Vagina (tissue), 2 donors: ENCODE measurements at regions not wholly inside any gene's neighbourhood (a gene's known extent, or its start where the extent isn't known, plus 50 kb on each side); places are given as distances from the start of the nearest gene placed in this dataset.
"Not testable (repeated sequence)": the region's sequence is repeated elsewhere in the genome, so short reads cannot be mapped to it uniquely, and the experiment has no call there.

Experiments used
- DNase-seq, 2 donors: peaks; one replicate each; pipeline ENCODE4 v3.0.0-alpha.2; 2017; ENCODE audit errors: extremely low spot score in 2 of 2
- H3K27ac ChIP-seq: fragments of 200-600 bp; sonication (generic); one replicate; pipeline ENCODE4 v1.5.1; 2019
- H3K27me3 ChIP-seq: fragments of 200-600 bp; sonication (generic); one replicate; pipeline ENCODE4 v1.5.1; 2019
- H3K36me3 ChIP-seq, 2 donors: fragments of 200-600 bp; sonication (generic); one replicate each; pipeline ENCODE4 v1.5.1; 2017 to 2019
- H3K4me1 ChIP-seq: fragments of 200-600 bp; sonication (generic); one replicate; pipeline ENCODE4 v1.5.1; 2019
- H3K4me3 ChIP-seq, 2 donors: fragments of 200-600 bp; sonication (generic); 1 replicate in 1 of 2; 2 replicates in 1 of 2; pipeline ENCODE4 v1.5.1; 2016 to 2019
- H3K9me3 ChIP-seq: fragments of 200-600 bp; sonication (generic); one replicate; pipeline ENCODE4 v1.5.1; 2019
- POLR2A ChIP-seq, 2 donors: fragments of 450-650 bp; IDR thresholded peaks; one replicate each; pipeline ENCODE4 v1.6.1; 2017; ENCODE audit warnings: antibody characterized with exemption in 2 of 2, mild to moderate bottlenecking in 2 of 2, moderate library complexity in 2 of 2
- POLR2AphosphoS5 ChIP-seq, 2 donors: sonication (generic); formaldehyde crosslinking; IDR thresholded peaks; one replicate each; pipeline ENCODE4 v1.9.0; 2017; ENCODE audit warnings: antibody characterized with exemption in 2 of 2, mild to moderate bottlenecking in 2 of 2, low read depth in 1 of 2; ENCODE audit not compliant: insufficient read depth in 1 of 2
- intact Hi-C: fragments of 100-400 bp; cut with DNase I; formaldehyde crosslinking; loops from one replicate; pipeline ENCODE4 v1.15.1; 2023
- TF ChIP-seq, protein P1 (sequence below), 3 experiments: fragments of 450-650 bp in 2 of 3; fragments of 200-600 bp in 1 of 3; sonication (generic) in 1 of 3; IDR thresholded peaks; one replicate each; pipeline ENCODE4 v1.5.1; 2017 to 2019; ENCODE audit warnings: antibody characterized with exemption in 3 of 3, mild to moderate bottlenecking in 2 of 3, moderate library complexity in 2 of 3

DNA sequence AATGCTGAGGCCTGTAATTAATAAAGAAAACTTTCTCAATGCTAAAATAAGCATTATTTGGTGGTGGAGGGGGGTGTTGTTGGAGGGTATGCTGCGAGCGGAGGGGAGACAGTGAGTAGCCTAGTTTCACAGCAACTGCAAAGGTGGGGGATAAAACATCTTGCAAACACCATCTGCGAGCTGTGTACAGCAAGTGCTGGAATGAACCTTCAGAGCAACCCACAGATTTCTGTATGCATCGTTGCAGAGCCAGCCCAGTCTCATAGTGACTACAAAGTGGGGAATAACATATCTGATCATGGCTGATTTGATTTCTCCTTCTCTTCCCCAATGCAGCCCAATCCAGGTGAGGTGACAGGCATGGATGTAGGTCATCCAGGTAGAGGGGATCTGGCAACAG, 80.7 kb upstream of the COG2 start:
- Histone ChIP-seq H3K27me3 (no peaks in the 10 kb centered on the region), H3K4me3 (no peak overlapping the region), H3K36me3 (no peaks in the 10 kb centered on the region), H3K27ac (no peak overlapping the region), H3K9me3 (no peaks in the 10 kb centered on the region), H3K4me1 (no peaks in the 10 kb centered on the region)
- intact Hi-C loops, result no loop called here
- TF ChIP-seq, protein P1, sequence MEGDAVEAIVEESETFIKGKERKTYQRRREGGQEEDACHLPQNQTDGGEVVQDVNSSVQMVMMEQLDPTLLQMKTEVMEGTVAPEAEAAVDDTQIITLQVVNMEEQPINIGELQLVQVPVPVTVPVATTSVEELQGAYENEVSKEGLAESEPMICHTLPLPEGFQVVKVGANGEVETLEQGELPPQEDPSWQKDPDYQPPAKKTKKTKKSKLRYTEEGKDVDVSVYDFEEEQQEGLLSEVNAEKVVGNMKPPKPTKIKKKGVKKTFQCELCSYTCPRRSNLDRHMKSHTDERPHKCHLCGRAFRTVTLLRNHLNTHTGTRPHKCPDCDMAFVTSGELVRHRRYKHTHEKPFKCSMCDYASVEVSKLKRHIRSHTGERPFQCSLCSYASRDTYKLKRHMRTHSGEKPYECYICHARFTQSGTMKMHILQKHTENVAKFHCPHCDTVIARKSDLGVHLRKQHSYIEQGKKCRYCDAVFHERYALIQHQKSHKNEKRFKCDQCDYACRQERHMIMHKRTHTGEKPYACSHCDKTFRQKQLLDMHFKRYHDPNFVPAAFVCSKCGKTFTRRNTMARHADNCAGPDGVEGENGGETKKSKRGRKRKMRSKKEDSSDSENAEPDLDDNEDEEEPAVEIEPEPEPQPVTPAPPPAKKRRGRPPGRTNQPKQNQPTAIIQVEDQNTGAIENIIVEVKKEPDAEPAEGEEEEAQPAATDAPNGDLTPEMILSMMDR (IDR thresholded peaks at IDR 0.05), result no peak
- no peak for TF ChIP-seq POLR2AphosphoS5 (IDR thresholded peaks at IDR 0.05; ENCODE audit: insufficient read depth in 1 of 2, low read depth in 1 of 2)
- TF ChIP-seq POLR2A (IDR thresholded peaks at IDR 0.05), result no peak
- no peak for DNase-seq

DNA sequence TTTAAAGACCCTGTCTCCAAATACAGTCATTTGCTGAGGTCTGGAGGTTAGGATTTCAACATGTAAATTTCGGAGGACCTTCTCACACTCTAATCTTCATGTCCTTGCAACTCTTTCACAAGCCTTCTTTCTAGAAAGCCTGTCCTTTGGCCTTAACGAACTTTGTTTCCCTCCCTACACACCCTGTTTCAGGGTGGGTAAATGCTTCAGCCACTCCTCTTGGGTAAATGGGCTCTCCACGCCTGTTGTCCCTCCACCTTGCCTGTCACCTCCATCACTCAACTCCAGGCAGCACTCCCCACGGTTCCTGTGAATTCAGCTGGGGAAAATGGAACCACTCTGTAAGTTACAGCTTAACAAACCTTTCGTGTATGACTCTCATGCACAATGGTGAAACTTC, 84.0 kb upstream of the COG2 start:
- TF ChIP-seq POLR2AphosphoS5 (IDR thresholded peaks at IDR 0.05; ENCODE audit: insufficient read depth in 1 of 2, low read depth in 1 of 2), result no peak
- TF ChIP-seq, protein P1 (IDR thresholded peaks at IDR 0.05), result no peak
- no peak for TF ChIP-seq POLR2A (IDR thresholded peaks at IDR 0.05)
- intact Hi-C loops, result no loop called here

DNA sequence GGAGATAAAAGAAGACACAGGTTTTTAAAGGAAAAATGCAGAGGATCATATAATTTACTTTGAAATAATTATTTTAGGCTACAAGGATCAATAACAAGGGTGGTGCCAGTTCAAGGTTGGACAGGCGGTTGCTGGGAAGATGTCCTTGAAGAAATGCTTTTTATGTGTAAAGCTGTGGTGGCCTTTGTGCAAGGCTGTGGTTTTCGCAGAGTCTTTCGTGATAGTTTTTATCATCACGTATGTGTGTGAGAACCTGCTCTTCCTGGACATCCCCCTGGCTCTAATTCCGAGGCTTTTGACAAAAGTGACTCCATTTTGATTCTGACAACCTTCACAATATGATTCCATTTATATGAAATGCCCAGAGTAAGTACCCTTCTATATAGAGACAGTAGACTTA, 85.8 kb upstream of the COG2 start:
- TF ChIP-seq, protein P1 (IDR thresholded peaks at IDR 0.05), result no peak
- TF ChIP-seq POLR2A (IDR thresholded peaks at IDR 0.05), result no peak
- no peak for TF ChIP-seq POLR2AphosphoS5 (IDR thresholded peaks at IDR 0.05; ENCODE audit: insufficient read depth in 1 of 2, low read depth in 1 of 2)
- intact Hi-C loops, result no loop called here
- Histone ChIP-seq H3K27ac (no peak overlapping the region), H3K36me3 (no peaks in the 10 kb centered on the region), H3K4me3 (no peak overlapping the region), H3K9me3 (no peaks in the 10 kb centered on the region), H3K27me3 (no peaks in the 10 kb centered on the region), H3K4me1 (peaks cover 9% of the 10 kb centered on the region)
- DNase-seq, result no peak

More for the DNA sequence above, 84.0 kb upstream of the COG2 start:
- Histone ChIP-seq H3K4me1 (peaks cover 9% of the 10 kb centered on the region), H3K27ac (no peak overlapping the region), H3K9me3 (no peaks in the 10 kb centered on the region), H3K27me3 (no peaks in the 10 kb centered on the region), H3K4me3 (no peak overlapping the region), H3K36me3 (no peaks in the 10 kb centered on the region)
- no peak for DNase-seq

DNA sequence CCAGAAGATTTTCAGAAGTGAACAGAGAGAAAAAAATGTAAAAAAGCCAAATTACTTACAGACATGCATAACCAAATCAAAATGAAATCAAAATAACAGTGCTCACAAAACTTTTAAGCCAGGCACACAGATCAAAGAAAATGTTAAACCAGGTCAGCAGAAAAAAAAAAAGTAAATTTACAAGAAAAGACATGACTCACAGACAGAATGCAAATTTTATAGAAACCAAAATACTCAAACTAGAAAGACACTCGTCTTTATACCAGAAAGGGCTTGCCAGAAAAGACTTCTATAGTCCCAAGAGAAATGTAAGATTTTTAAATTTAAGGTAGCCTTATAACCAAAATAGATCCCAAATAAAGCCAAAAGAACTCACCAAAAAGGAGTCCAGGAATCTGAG, 86.5 kb upstream of the COG2 start:
- H3K4me1 ChIP-seq, result peaks cover 9% of the 10 kb centered on the region
- DNase-seq, result no peak
- no peaks in the 10 kb centered on the region for H3K9me3 ChIP-seq
- no peak overlapping the region for H3K27ac ChIP-seq
- TF ChIP-seq POLR2A (IDR thresholded peaks at IDR 0.05), result no peak
- H3K36me3 ChIP-seq, result no peaks in the 10 kb centered on the region
- H3K4me3 ChIP-seq, result no peak overlapping the region
- intact Hi-C loops, result no loop called here
- H3K27me3 ChIP-seq, result no peaks in the 10 kb centered on the region

DNA sequence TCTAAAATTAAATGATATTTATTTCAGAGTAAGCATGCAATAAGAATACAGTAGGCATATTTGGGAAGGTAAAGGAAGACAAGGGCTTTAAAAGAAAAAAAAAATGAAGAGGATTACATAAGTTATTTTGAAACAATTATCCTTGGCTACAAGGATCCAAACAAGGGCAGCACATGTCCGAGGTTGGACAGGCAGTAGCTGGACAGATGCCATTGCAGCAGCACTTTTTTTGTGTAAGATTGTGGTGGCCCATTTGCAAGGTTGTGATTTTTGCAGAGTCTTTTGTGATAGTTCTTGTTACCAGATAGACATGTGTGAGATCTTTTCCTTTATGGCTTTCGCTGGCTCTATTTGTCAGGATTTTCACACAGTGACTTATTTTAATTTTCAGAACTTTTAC, 89.4 kb upstream of the COG2 start:
- intact Hi-C loops, result no loop called here

DNA sequence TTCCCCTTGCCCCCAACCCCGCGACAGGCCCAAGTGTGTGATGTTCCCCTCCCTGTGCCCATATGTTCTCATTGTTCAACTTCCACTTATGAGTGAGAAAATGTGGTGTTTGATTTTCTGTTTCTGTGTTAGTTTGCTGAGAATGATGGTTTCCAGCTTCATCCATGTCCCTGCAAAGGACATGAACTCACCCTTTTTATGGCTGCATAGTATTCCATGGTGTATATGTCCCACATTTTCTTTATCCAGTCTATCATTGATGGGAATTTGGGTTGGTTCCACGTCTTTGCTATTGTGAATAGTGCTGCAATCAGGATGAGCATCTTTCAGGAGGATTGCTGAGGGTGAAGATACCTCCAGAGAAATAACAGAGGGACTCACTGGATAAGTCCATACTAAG, 91.3 kb upstream of the COG2 start:
- H3K36me3 ChIP-seq, H3K4me1 ChIP-seq, H3K27ac ChIP-seq, intact Hi-C loops, H3K4me3 ChIP-seq, H3K9me3 ChIP-seq, DNase-seq, H3K27me3 ChIP-seq: not testable (repeated sequence)

More for the DNA sequence above, 89.4 kb upstream of the COG2 start:
- H3K4me3 ChIP-seq, result no peak overlapping the region
- TF ChIP-seq, protein P1 (IDR thresholded peaks at IDR 0.05), result no peak
- TF ChIP-seq POLR2A (IDR thresholded peaks at IDR 0.05) (no peak), POLR2AphosphoS5 (IDR thresholded peaks at IDR 0.05; ENCODE audit: insufficient read depth in 1 of 2, low read depth in 1 of 2) (no peak)
- DNase-seq, result no peak
- H3K4me1 ChIP-seq, result peaks cover 9% of the 10 kb centered on the region
- H3K27me3 ChIP-seq, result no peaks in the 10 kb centered on the region
- no peaks in the 10 kb centered on the region for H3K9me3 ChIP-seq
- no peak overlapping the region for H3K27ac ChIP-seq
- H3K36me3 ChIP-seq, result no peaks in the 10 kb centered on the region
